HEK293T (cell line): ENCODE measurements at regions not wholly inside any gene's neighbourhood (a gene's known extent, or its start where the extent isn't known, plus 50 kb on each side); places are given as distances from the start of the nearest gene placed in this dataset.

Experiments used
- CTCF ChIA-PET: fragments of 350-600 bp; formaldehyde crosslinking; extraction: SDS; loops from one replicate; lab custom pipeline; 2021; ENCODE audit warnings: antibody characterized with exemption, inconsistent platforms; lab: Yijun Ruan, JAX
- POLR2A ChIA-PET: fragments of 350-600 bp; formaldehyde crosslinking; extraction: SDS; loops from one replicate; lab custom pipeline; 2020; ENCODE audit warnings: antibody characterized with exemption, inconsistent platforms; lab: Yijun Ruan, JAX
- DNase-seq: peaks from one replicate; pipeline ENCODE4 v3.0.0; 2012; ENCODE audit warnings: mixed read lengths; ENCODE audit errors: extremely low spot score
- ARNT ChIP-seq: fragments of 450-650 bp; IDR thresholded peaks from 2 replicates; pipeline ENCODE4 v1.6.1; 2017; ENCODE audit warnings: mild to moderate bottlenecking
- BHLHE40 ChIP-seq: fragments of 450-650 bp; IDR thresholded peaks from 2 replicates; pipeline ENCODE4 v1.6.1; 2016; ENCODE audit warnings: mild to moderate bottlenecking, moderate library complexity, borderline replicate concordance
- CTBP1 ChIP-seq: fragments of 450-650 bp; IDR thresholded peaks from 2 replicates; pipeline ENCODE4 v1.6.1; 2016; ENCODE audit warnings: borderline replicate concordance
- ELF4 ChIP-seq: fragments of 450-650 bp; IDR thresholded peaks from 2 replicates; pipeline ENCODE4 v1.6.1; 2017; ENCODE audit warnings: antibody characterized with exemption
- FOXA1 ChIP-seq: fragments of 450-650 bp; IDR thresholded peaks from 2 replicates; pipeline ENCODE4 v1.6.1; 2016; ENCODE audit warnings: mild to moderate bottlenecking
- FOXK2 ChIP-seq: fragments of 450-650 bp; IDR thresholded peaks from 2 replicates; pipeline ENCODE4 v1.6.1; 2016; ENCODE audit warnings: mild to moderate bottlenecking
- FOXM1 ChIP-seq: fragments of 450-650 bp; IDR thresholded peaks from 2 replicates; pipeline ENCODE4 v1.6.1; 2017; ENCODE audit warnings: mild to moderate bottlenecking, borderline replicate concordance
- HDGF ChIP-seq: fragments of 450-650 bp; IDR thresholded peaks from 2 replicates; pipeline ENCODE4 v1.6.1; 2017; ENCODE audit warnings: antibody characterized with exemption, borderline replicate concordance
- L3MBTL2 ChIP-seq: fragments of 450-650 bp; conservative IDR thresholded peaks from 2 replicates; pipeline ENCODE4 v1.6.1; 2016; ENCODE audit warnings: mild to moderate bottlenecking
- LEF1 ChIP-seq: fragments of 450-650 bp; IDR thresholded peaks from 2 replicates; pipeline ENCODE4 v1.6.1; 2017; ENCODE audit warnings: mild to moderate bottlenecking, borderline replicate concordance
- NFRKB ChIP-seq: fragments of 450-650 bp; IDR thresholded peaks from 2 replicates; pipeline ENCODE4 v1.6.1; 2016; ENCODE audit warnings: mild to moderate bottlenecking, moderate library complexity
- PKNOX1 ChIP-seq: fragments of 450-650 bp; IDR thresholded peaks from 2 replicates; pipeline ENCODE4 v1.6.1; 2016
- SP1 ChIP-seq: fragments of 450-650 bp; IDR thresholded peaks from 2 replicates; pipeline ENCODE4 v1.6.1; 2017
- SUZ12 ChIP-seq: fragments of 450-650 bp; IDR thresholded peaks from 2 replicates; pipeline ENCODE4 v1.6.1; 2016; ENCODE audit warnings: mild to moderate bottlenecking
- TARDBP ChIP-seq: fragments of 450-650 bp; IDR thresholded peaks from 2 replicates; pipeline ENCODE4 v1.6.1; 2016
- ZNF384 ChIP-seq: fragments of 450-650 bp; IDR thresholded peaks from 2 replicates; pipeline ENCODE4 v1.6.1; 2016

GRCh38 chr3:161744366-161744765 is 247.8 kb downstream of the OTOL1 start:
- TF ChIP-seq L3MBTL2 (no peak), FOXM1 (no peak), PKNOX1 (no peak), FOXK2 (no peak), ELF4 (no peak), LEF1 (no peak), ARNT (no peak), NFRKB (no peak), FOXA1 (no peak), CTBP1 (no peak), SUZ12 (no peak), TARDBP (no peak), SP1 (no peak), ZNF384 (no peak), BHLHE40 (no peak), HDGF (no peak)
- DNase-seq = no peak
- CTCF ChIA-PET = interaction anchor here (0.6 kb wide), 1 partner anchor 31 kb away, joined by 3 read pairs; no protein-coding TSS in a partner anchor
- POLR2A ChIA-PET = no interaction called here

GRCh38 chr3:161745741-161746140 is 249.1 kb downstream of the OTOL1 start:
- ChIA-PET POLR2A (no interaction called here), CTCF (interaction anchor here (0.6 kb wide), 1 partner anchor 1963 kb away, joined by 6 read pairs; no protein-coding TSS in a partner anchor)
- DNase-seq = no peak

DNA sequence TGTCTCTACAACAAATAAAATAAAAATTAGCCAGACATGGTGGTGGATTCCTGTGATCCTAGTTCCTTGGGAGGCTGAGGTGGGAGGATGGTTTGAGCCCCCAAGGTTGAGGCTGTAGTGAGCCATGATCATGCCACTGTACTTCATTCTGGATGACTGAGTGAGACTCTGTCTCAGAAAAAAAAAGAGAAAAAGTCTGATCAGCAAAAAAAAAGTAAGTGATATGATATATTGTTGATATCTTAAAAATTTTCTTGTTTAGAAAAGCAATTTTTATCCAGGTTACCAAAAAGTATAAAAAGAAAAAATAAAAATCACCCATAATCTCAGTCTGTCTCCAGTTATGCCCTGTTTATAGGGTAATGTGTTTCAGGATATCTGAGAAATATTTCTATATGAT is 251.4 kb downstream of the OTOL1 start:
- POLR2A ChIA-PET = no interaction called here
- TF ChIP-seq BHLHE40 (no peak), FOXM1 (no peak)
- no peak for DNase-seq
- CTCF ChIA-PET = no interaction called here

More at GRCh38 chr3:161745741-161746140, 249.1 kb downstream of the OTOL1 start:
- no peak for TF ChIP-seq HDGF
- TF ChIP-seq BHLHE40 = no peak
- TF ChIP-seq SP1 = no peak

GRCh38 chr3:161754420-161755053 is 257.9 kb downstream of the OTOL1 start:
- ChIA-PET POLR2A (no interaction called here), CTCF (no interaction called here)
- TF ChIP-seq NFRKB (no peak), SP1 (no peak), FOXM1 (no peak), CTBP1 (no peak), ARNT (no peak), LEF1 (no peak), SUZ12 (no peak)
- no peak for DNase-seq

GRCh38 chr3:161759444-161759843 is 262.8 kb downstream of the OTOL1 start:
- ChIA-PET CTCF (no interaction called here), POLR2A (no interaction called here)
- DNase-seq = no peak
- TF ChIP-seq FOXA1 (no peak), ELF4 (no peak), HDGF (no peak), SUZ12 (no peak), FOXM1 (no peak), NFRKB (no peak), ZNF384 (no peak), TARDBP (no peak)

GRCh38 chr3:161766331-161766730 is 269.7 kb downstream of the OTOL1 start:
- TF ChIP-seq L3MBTL2 = no peak
- no peak for TF ChIP-seq PKNOX1
- no peak for TF ChIP-seq FOXK2
- no peak for TF ChIP-seq FOXM1
- no peak for TF ChIP-seq ELF4
- no peak for TF ChIP-seq TARDBP
- TF ChIP-seq SUZ12 = no peak
- TF ChIP-seq FOXA1 = no peak
- no peak for TF ChIP-seq ARNT
- POLR2A ChIA-PET = no interaction called here
- DNase-seq = no peak
- CTCF ChIA-PET = no interaction called here

DNA sequence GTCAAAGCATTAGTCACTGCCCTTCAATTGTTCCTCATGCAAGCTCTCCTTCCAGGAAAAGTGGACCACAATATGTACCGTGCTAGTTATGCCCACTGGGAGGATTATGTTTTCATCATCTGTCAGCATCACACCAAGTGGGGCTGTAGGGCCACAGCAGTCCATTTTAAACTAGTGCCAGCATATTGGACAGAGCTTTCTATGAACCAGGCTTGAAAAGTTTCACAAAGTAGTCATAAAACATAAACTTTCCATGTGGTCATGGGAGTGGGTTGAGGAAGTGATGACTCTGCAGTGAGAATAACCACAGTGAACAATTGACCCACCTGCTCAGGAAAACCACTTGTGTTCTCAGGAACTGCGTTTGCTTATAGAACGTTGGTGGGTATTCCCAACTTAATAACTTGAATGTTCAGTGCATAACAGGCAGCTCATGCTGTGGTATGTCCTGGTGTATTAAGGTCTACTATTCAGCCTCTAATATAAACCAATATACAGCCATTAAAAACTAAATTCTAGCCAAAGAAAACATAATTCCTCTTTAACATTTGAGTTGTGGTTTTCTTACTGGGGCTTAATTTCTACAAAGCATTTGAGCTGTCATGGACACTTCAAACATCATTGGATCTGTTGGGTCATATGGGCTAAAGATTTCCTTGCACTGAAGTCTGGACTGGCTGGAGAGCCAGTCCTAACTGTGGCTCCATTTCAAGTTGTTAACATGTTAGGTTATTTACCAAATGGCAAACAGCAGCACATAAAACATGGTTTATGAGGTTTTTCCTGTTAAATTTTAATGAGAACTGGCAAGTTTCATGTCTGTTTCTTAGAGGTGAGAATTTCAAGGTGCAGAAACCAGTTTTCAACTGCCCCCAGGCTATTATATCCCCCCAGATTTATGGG is 274.1 kb downstream of the OTOL1 start:
- CTCF ChIA-PET = no interaction called here
- POLR2A ChIA-PET = no interaction called here
- DNase-seq = no peak
- no peak for TF ChIP-seq ELF4
- TF ChIP-seq FOXK2 = no peak
- no peak for TF ChIP-seq CTBP1
- no peak for TF ChIP-seq L3MBTL2
- no peak for TF ChIP-seq SP1
- no peak for TF ChIP-seq PKNOX1
- TF ChIP-seq FOXA1 = no peak
- no peak for TF ChIP-seq ARNT
- no peak for TF ChIP-seq HDGF
- no peak for TF ChIP-seq FOXM1
- TF ChIP-seq LEF1 = no peak
- no peak for TF ChIP-seq NFRKB
